ENCODE measurements at regions not wholly inside any gene's neighbourhood (a gene's known extent, or its start where the extent isn't known, plus 50 kb on each side); places are given as distances from the start of the nearest gene placed in this dataset.

GRCh38 chr18:73947180-73947921, 200.3 kb downstream of the FBXO15 start:
- Histone ChIP-seq H3K4me3 (ENCODE audit: low read depth, low read length) (no peak overlapping the region), H2BK5ac (ENCODE audit: low read depth, low read length, poor library complexity) (no peak overlapping the region), H3K27ac (ENCODE audit: low read depth, low read length) (peak overlapping the region; percentile 65), H3K23ac (ENCODE audit: low read length) (no peak overlapping the region), H3K9ac (ENCODE audit: low read length) (no peak overlapping the region), H2BK12ac (ENCODE audit: low read length) (no peak overlapping the region), H2BK120ac (ENCODE audit: insufficient read depth, low read length, poor library complexity) (peak overlapping the region; percentile 86), H3K4me1 (ENCODE audit: control insufficient read depth in 1 of 2, insufficient read depth in 2 of 2, low read length in 2 of 2) (peaks cover 5% of the 10 kb centered on the region in 2 experiments), H3K4me2 (ENCODE audit: low read length) (no peak overlapping the region), H3K9me3 (ENCODE audit: insufficient read depth, low read depth, low read length) (peaks cover 5% of the 10 kb centered on the region), H3K36me3 (ENCODE audit: control insufficient read depth in 1 of 2, insufficient read depth in 2 of 2, low read length in 2 of 2) (peaks cover 0 to 2% of the 10 kb centered on the region in 2 experiments), H3K18ac (ENCODE audit: low read length) (no peak overlapping the region), H3K27me3 (ENCODE audit: insufficient read depth, low read length) (no peaks in the 10 kb centered on the region), H4K8ac (ENCODE audit: low read depth, low read length) (no peak overlapping the region), H3K14ac (ENCODE audit: low read length) (no peak overlapping the region), H3K79me2 (ENCODE audit: control insufficient read depth, insufficient read depth, low read length, poor library complexity) (no peaks in the 10 kb centered on the region), H4K12ac (ENCODE audit: low read depth, low read length) (no peak overlapping the region), H3K4ac (ENCODE audit: low read depth, low read length) (no peak overlapping the region), H4K91ac (ENCODE audit: low read depth, low read length) (no peak overlapping the region), H2AFZ (ENCODE audit: insufficient read depth, low read length, poor library complexity) (no peak overlapping the region), H3K79me1 (ENCODE audit: low read length) (peaks cover 9% of the 10 kb centered on the region), H2AK5ac (ENCODE audit: low read length) (no peak overlapping the region)
- no peak for DNase-seq
- WGBS (ENCODE audit: extremely low coverage, insufficient coverage, insufficient read length): no CpG with 5 or more reads among the region's 6 CpGs

DNA sequence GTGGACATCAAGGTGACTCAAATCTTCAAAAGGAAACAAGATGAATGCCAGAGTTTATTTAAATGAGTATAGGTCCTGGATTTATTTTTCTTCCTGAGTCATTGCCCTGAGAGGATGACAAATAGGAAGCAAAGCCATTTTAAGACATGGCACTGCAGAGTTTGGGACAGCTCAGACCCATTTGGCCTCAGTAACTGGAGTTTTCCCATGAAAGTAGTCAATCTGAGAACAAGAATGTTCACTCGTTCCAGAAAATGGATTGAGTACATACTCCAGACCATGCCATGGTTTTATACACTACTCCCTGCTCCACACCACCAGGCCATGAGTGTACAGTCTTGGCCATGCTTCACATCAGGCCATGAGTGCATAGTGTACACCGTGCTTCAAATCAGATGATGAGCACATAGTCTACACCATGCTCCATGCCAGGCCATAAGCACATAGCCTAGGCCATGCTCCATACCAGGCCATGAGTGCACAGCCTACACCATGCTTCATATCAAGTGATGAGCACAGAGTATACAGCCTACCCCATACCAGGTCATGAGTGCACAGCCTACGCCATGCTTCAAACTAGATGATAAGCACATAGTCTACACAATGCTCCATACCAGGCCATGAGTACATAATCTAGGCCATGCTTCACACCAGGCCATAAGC, 202.4 kb downstream of the FBXO15 start:
- WGBS (ENCODE audit: extremely low coverage, insufficient coverage, insufficient read length): no CpG with 5 or more reads among the region's 3 CpGs
- Histone ChIP-seq H3K79me2 (ENCODE audit: control insufficient read depth, insufficient read depth, low read length, poor library complexity) (no peaks in the 10 kb centered on the region), H3K23ac (ENCODE audit: low read length) (no peak overlapping the region), H2BK5ac (ENCODE audit: low read depth, low read length, poor library complexity) (no peak overlapping the region), H3K4me1 (ENCODE audit: control insufficient read depth in 1 of 2, insufficient read depth in 2 of 2, low read length in 2 of 2) (peaks cover 5% of the 10 kb centered on the region in 2 experiments), H2AFZ (ENCODE audit: insufficient read depth, low read length, poor library complexity) (no peak overlapping the region), H4K12ac (ENCODE audit: low read depth, low read length) (no peak overlapping the region), H3K27ac (ENCODE audit: low read depth, low read length) (no peak overlapping the region), H3K27me3 (ENCODE audit: insufficient read depth, low read length) (no peaks in the 10 kb centered on the region), H3K4me3 (ENCODE audit: low read depth, low read length) (no peak overlapping the region), H2BK120ac (ENCODE audit: insufficient read depth, low read length, poor library complexity) (no peak overlapping the region), H3K9me3 (ENCODE audit: insufficient read depth, low read depth, low read length) (peaks cover 2% of the 10 kb centered on the region), H3K4ac (ENCODE audit: low read depth, low read length) (no peak overlapping the region), H3K14ac (ENCODE audit: low read length) (no peak overlapping the region), H3K9ac (ENCODE audit: low read length) (no peak overlapping the region), H2BK12ac (ENCODE audit: low read length) (no peak overlapping the region), H3K4me2 (ENCODE audit: low read length) (no peak overlapping the region), H3K79me1 (ENCODE audit: low read length) (peaks cover 9% of the 10 kb centered on the region), H3K18ac (ENCODE audit: low read length) (no peak overlapping the region), H2AK5ac (ENCODE audit: low read length) (no peak overlapping the region), H4K91ac (ENCODE audit: low read depth, low read length) (no peak overlapping the region), H3K36me3 (ENCODE audit: control insufficient read depth in 1 of 2, insufficient read depth in 2 of 2, low read length in 2 of 2) (peaks cover 0 to 2% of the 10 kb centered on the region in 2 experiments), H4K8ac (ENCODE audit: low read depth, low read length) (no peak overlapping the region)
- no peak for DNase-seq

GRCh38 chr18:73944715-73945114, 202.9 kb downstream of the FBXO15 start:
- H3K27me3 ChIP-seq (ENCODE audit: insufficient read depth, low read length): no peaks in the 10 kb centered on the region
- H2BK120ac ChIP-seq (ENCODE audit: insufficient read depth, low read length, poor library complexity): no peak overlapping the region
- no CpG with 5 or more reads among the region's 1 CpG for WGBS (ENCODE audit: extremely low coverage, insufficient coverage, insufficient read length)
- H2BK5ac ChIP-seq (ENCODE audit: low read depth, low read length, poor library complexity): no peak overlapping the region
- DNase-seq: no peak
- H3K4me2 ChIP-seq (ENCODE audit: low read length): no peak overlapping the region
- H3K23ac ChIP-seq (ENCODE audit: low read length): no peak overlapping the region
- H4K8ac ChIP-seq (ENCODE audit: low read depth, low read length): no peak overlapping the region
- H3K4me3 ChIP-seq (ENCODE audit: low read depth, low read length): no peak overlapping the region
- peaks cover 5% of the 10 kb centered on the region in 2 experiments for H3K4me1 ChIP-seq (ENCODE audit: control insufficient read depth in 1 of 2, insufficient read depth in 2 of 2, low read length in 2 of 2)
- no peak overlapping the region for H4K12ac ChIP-seq (ENCODE audit: low read depth, low read length)
- H3K9ac ChIP-seq (ENCODE audit: low read length): no peak overlapping the region
- H3K27ac ChIP-seq (ENCODE audit: low read depth, low read length): no peak overlapping the region
- no peak overlapping the region for H2AFZ ChIP-seq (ENCODE audit: insufficient read depth, low read length, poor library complexity)
- peaks cover 9% of the 10 kb centered on the region for H3K79me1 ChIP-seq (ENCODE audit: low read length)
- H3K4ac ChIP-seq (ENCODE audit: low read depth, low read length): no peak overlapping the region
- peaks cover 2% of the 10 kb centered on the region for H3K9me3 ChIP-seq (ENCODE audit: insufficient read depth, low read depth, low read length)
- H3K79me2 ChIP-seq (ENCODE audit: control insufficient read depth, insufficient read depth, low read length, poor library complexity): no peaks in the 10 kb centered on the region
- no peak overlapping the region for H3K18ac ChIP-seq (ENCODE audit: low read length)
- no peak overlapping the region for H2AK5ac ChIP-seq (ENCODE audit: low read length)
- no peak overlapping the region for H2BK12ac ChIP-seq (ENCODE audit: low read length)
- H4K91ac ChIP-seq (ENCODE audit: low read depth, low read length): no peak overlapping the region
- H3K14ac ChIP-seq (ENCODE audit: low read length): no peak overlapping the region
- peaks cover 0 to 2% of the 10 kb centered on the region in 2 experiments for H3K36me3 ChIP-seq (ENCODE audit: control insufficient read depth in 1 of 2, insufficient read depth in 2 of 2, low read length in 2 of 2)

- H3K4me3 ChIP-seq (ENCODE audit: low read depth, low read length): no peak overlapping the region
- peak overlapping the region; percentile 19 for H2BK12ac ChIP-seq (ENCODE audit: low read length)
- no peaks in the 10 kb centered on the region for H3K36me3 ChIP-seq (ENCODE audit: control insufficient read depth in 1 of 2, insufficient read depth in 2 of 2, low read length in 2 of 2)
- no peak overlapping the region for H3K18ac ChIP-seq (ENCODE audit: low read length)
- no peak overlapping the region for H3K9ac ChIP-seq (ENCODE audit: low read length)
- H2AK5ac ChIP-seq (ENCODE audit: low read length): no peak overlapping the region
- no peak overlapping the region for H3K27ac ChIP-seq (ENCODE audit: low read depth, low read length)
- H4K12ac ChIP-seq (ENCODE audit: low read depth, low read length): no peak overlapping the region
- H3K9me3 ChIP-seq (ENCODE audit: insufficient read depth, low read depth, low read length): peaks cover 2% of the 10 kb centered on the region
- no peaks in the 10 kb centered on the region for H3K79me2 ChIP-seq (ENCODE audit: control insufficient read depth, insufficient read depth, low read length, poor library complexity)
- no peak overlapping the region for H2BK5ac ChIP-seq (ENCODE audit: low read depth, low read length, poor library complexity)
- H4K91ac ChIP-seq (ENCODE audit: low read depth, low read length): no peak overlapping the region
- DNase-seq: no peak
- no peak overlapping the region for H3K14ac ChIP-seq (ENCODE audit: low read length)
- no peak overlapping the region for H2BK120ac ChIP-seq (ENCODE audit: insufficient read depth, low read length, poor library complexity)
- WGBS (ENCODE audit: extremely low coverage, insufficient coverage, insufficient read length): no CpG with 5 or more reads among the region's 9 CpGs
- H4K8ac ChIP-seq (ENCODE audit: low read depth, low read length): no peak overlapping the region
- H3K4me2 ChIP-seq (ENCODE audit: low read length): no peak overlapping the region
- H3K27me3 ChIP-seq (ENCODE audit: insufficient read depth, low read length): no peaks in the 10 kb centered on the region
- H3K4ac ChIP-seq (ENCODE audit: low read depth, low read length): no peak overlapping the region
- no peak overlapping the region for H2AFZ ChIP-seq (ENCODE audit: insufficient read depth, low read length, poor library complexity)
- peaks cover 5% of the 10 kb centered on the region for H3K79me1 ChIP-seq (ENCODE audit: low read length)
- H3K4me1 ChIP-seq (ENCODE audit: control insufficient read depth in 1 of 2, insufficient read depth in 2 of 2, low read length in 2 of 2): peaks cover 3% of the 10 kb centered on the region in 2 experiments
- no peak overlapping the region for H3K23ac ChIP-seq (ENCODE audit: low read length)
Observed at GRCh38 chr18:73943763-73944162, 203.9 kb downstream of the FBXO15 start.

Data from trophoblast cell (in vitro differentiated cells and primary cell).